ENCODE measurements at regions not wholly inside any gene's neighbourhood (a gene's known extent, or its start where the extent isn't known, plus 50 kb on each side); places are given as distances from the start of the nearest gene placed in this dataset.
"Not testable (repeated sequence)": the region's sequence is repeated elsewhere in the genome, so short reads cannot be mapped to it uniquely, and the experiment has no call there.

DNA sequence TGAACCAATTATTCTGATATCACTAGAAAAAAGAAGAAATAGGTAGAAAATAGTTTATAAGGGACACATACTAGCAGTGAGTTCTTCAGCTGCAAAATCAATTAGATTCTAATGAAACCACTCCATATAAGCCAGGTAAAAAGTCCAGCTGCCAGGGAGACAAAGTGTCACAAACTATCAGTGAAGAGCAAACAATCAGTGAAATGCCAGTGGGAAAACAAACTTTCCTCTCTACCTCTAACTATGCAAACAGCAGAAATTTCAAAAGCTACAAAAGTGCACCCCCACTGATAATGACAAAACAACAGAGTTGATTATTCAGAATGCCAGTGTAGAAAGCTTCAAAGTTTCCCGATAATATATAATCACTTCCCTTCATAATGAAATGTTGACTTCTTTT lies 637.2 kb upstream of the ITGA1 start:
- no peak overlapping the region for H3K4me3 ChIP-seq
- H3K9me3 ChIP-seq, result no peaks in the 10 kb centered on the region
- WGBS, 2 donors, result 13% methylated on average over 1 of the region's 1 CpG
- ATAC-seq (peak in 3 of 4 donors; percentile 29 to 55 (median 54)), FAIRE-seq (no peak), DNase-seq (no peak)
- intact Hi-C loops (cut with DNase I), result no loop called here
- H3K27ac ChIP-seq, result no peak overlapping the region
- H3K27me3 ChIP-seq, result peaks cover 0 to 16% (median 6%) of the 10 kb centered on the region in 4 donors
- H3K36me3 ChIP-seq, result no peaks in the 10 kb centered on the region
- peaks cover 0 to 18% (median 6%) of the 10 kb centered on the region in 3 donors for H3K4me1 ChIP-seq
- TF ChIP-seq CTCF (IDR thresholded peaks at IDR 0.05), result no peak

DNA sequence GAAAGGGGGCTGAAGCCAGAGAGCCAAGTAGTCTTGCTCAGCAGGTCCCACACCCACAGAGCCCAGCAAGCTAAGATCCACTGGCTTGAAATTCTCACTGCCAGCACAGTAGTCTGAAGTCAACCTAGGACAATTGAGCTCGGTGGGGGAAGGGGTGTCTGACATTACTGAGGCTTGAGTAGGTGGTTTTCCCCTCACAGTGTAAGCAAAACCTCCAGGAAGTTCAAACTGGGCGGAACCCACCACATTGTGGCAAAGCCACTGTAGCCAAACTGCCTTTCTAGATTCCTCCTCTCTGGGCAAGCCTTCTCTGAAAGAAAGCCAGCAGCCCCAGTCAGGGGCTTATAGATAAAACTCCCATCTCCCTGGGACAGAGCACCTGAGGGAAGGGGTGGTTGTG lies 630.9 kb upstream of the ITGA1 start:
- H3K4me3 ChIP-seq; ATAC-seq; H3K27ac ChIP-seq; H3K4me1 ChIP-seq; DNase-seq; H3K9me3 ChIP-seq; H3K36me3 ChIP-seq; H3K27me3 ChIP-seq; intact Hi-C loops (cut with DNase I); FAIRE-seq: not testable (repeated sequence)
- WGBS, 2 donors, result 62 to 70% methylated on average over 2 of the region's 2 CpGs

DNA sequence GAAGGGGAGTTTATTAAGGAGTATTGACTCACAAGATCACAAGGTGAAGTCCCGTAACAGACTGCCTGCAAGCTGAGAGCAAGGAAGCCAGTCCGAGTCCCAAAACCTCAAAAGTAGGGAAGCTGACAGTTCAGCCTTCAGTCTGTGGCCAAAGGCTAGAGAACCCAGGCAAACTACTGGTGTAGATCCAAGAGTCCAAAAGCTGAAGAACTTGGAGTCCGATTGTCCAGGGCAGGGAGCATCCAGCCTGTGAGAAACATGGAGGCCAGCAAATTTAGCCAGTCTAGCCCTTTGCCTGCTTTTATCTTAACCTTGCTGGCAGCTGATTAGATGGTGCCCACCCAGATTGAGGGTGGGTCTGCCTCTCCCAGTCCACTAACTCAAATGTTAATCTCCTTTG lies 621.9 kb upstream of the ITGA1 start:
- intact Hi-C loops (cut with DNase I); DNase-seq: not testable (repeated sequence)

GRCh38 chr5:52173133-52173532 lies 614.6 kb upstream of the ITGA1 start:
- Histone ChIP-seq H3K27me3 (no peaks in the 10 kb centered on the region), H3K27ac (no peak overlapping the region), H3K9me3 (no peaks in the 10 kb centered on the region), H3K36me3 (no peaks in the 10 kb centered on the region), H3K4me3 (no peak overlapping the region), H3K4me1 (no peaks in the 10 kb centered on the region)
- no peak for TF ChIP-seq CTCF (IDR thresholded peaks at IDR 0.05)
- DNase-seq (no peak), ATAC-seq (no peak), FAIRE-seq (no peak)
- 68 to 80% methylated on average over 1 of the region's 1 CpG for WGBS, 2 donors
- intact Hi-C loops (cut with DNase I), result no loop called here

More for the DNA sequence above, 621.9 kb upstream of the ITGA1 start:
- not testable (repeated sequence) for H3K4me3 ChIP-seq, FAIRE-seq, H3K36me3 ChIP-seq, H3K4me1 ChIP-seq, H3K27me3 ChIP-seq, ATAC-seq, H3K9me3 ChIP-seq, H3K27ac ChIP-seq
- WGBS, 2 donors, result 56 to 74% methylated on average over 3 of the region's 3 CpGs

DNA sequence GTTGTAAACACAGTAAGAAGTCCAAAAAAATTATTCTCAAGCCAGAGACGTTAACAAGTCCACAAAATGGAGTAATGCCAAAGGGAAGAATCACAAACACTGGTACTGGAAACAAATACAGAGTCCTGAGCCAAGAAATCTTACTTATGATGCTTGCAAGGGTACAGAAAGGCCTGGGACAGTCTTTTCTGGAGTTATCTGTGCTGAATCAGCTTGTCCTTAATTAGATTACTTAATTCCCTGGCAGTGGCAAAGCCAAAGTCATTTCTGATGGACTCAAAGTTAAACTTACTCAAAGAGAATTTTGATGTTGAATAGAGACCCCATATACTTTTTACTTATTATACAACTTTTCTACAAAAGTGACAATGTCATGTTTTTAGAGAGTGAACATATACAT lies 610.5 kb upstream of the ITGA1 start:
- Histone ChIP-seq H3K36me3 (no peaks in the 10 kb centered on the region), H3K27ac (no peak overlapping the region), H3K4me1 (no peaks in the 10 kb centered on the region), H3K9me3 (no peaks in the 10 kb centered on the region), H3K4me3 (no peak overlapping the region), H3K27me3 (no peaks in the 10 kb centered on the region)
- DNase-seq (no peak), ATAC-seq (no peak), FAIRE-seq (no peak)
- WGBS, 2 donors, result 28 to 47% methylated on average over 1 of the region's 1 CpG
- intact Hi-C loops (cut with DNase I), result no loop called here
- no peak for TF ChIP-seq CTCF (IDR thresholded peaks at IDR 0.05)

DNA sequence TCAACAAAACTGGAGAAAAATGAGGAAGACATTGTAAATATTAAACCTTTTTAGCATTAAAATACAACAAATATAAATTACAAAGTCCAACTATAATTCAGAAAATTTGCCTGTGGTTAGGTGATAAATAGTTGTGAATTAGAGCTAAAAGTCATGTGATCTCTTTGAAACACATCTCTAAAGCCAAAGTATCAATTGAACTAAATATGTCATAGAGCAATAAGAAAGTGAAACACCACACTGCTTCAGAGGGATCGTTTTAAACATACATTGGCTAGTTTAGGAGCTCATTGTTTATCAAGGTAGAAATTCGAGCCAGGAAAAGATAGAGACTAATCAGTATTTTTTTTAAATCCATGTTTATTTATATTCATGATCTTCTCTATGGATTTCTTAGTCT lies 606.3 kb upstream of the ITGA1 start:
- no peak for FAIRE-seq
- WGBS, 2 donors, result 15 to 25% methylated on average over 2 of the region's 2 CpGs
- no peak for ATAC-seq
- Histone ChIP-seq H3K27ac (no peak overlapping the region), H3K27me3 (no peaks in the 10 kb centered on the region), H3K4me3 (no peak overlapping the region), H3K9me3 (no peaks in the 10 kb centered on the region), H3K36me3 (no peaks in the 10 kb centered on the region), H3K4me1 (no peaks in the 10 kb centered on the region)
- intact Hi-C loops (cut with DNase I), result no loop called here
- no peak for DNase-seq
- no peak for TF ChIP-seq CTCF (IDR thresholded peaks at IDR 0.05)

Data from pancreas (tissue), 10 donors.